ENCODE measurements at regions not wholly inside any gene's neighbourhood (a gene's known extent, or its start where the extent isn't known, plus 50 kb on each side); places are given as distances from the start of the nearest gene placed in this dataset.

DNA sequence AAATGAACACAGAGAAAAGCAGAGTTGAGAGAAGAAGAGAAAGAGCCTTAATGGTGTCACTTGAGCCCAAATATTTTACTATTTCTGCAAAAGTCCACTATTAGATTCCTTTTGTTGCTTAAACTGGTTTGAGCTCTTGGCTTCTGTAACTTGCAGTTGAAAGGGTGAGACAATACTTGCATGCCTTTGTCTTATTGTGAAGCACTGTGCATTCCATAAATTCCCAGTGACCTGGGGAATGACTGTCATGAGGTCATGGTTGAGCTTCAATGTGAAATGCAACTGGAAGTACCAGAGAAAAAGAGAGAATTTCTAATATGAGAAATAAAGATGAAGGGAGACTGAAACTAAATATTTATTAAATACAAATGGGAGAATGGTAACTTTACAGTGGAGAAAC is 310.9 kb downstream of the TDRD3 start:
- TF ChIP-seq POLR2A (IDR thresholded peaks at IDR 0.05) (no peak), CTCF (IDR thresholded peaks at IDR 0.05) (no peak)

Data from esophagus squamous epithelium (tissue), 4 donors.